Endodermal cell (in vitro differentiated cells): ENCODE measurements at regions not wholly inside any gene's neighbourhood (a gene's known extent, or its start where the extent isn't known, plus 50 kb on each side); places are given as distances from the start of the nearest gene placed in this dataset.
"Not testable (repeated sequence)": the region's sequence is repeated elsewhere in the genome, so short reads cannot be mapped to it uniquely, and the experiment has no call there.

Source experiments
- DNase-seq: peaks from one replicate; pipeline ENCODE4 v3.0.0-alpha.2; 2017
- H3K27ac ChIP-seq: 2 replicates; pipeline ENCODE4 v1.5.1; 2013; ENCODE audit warnings: mild to moderate bottlenecking, low read depth, low read length, moderate library complexity
- H3K27me3 ChIP-seq: 2 replicates; pipeline ENCODE4 v1.6.1; 2013; ENCODE audit warnings: mild to moderate bottlenecking, low read length, moderate library complexity; ENCODE audit not compliant: insufficient read depth, control insufficient read depth, poor library complexity, severe bottlenecking
- H3K36me3 ChIP-seq: 2 replicates; pipeline ENCODE4 v1.7.0; 2013; ENCODE audit warnings: mild to moderate bottlenecking, low read length, moderate library complexity; ENCODE audit not compliant: control insufficient read depth, insufficient read depth
- H3K4me1 ChIP-seq: one replicate; pipeline ENCODE4 v1.7.0; 2013; ENCODE audit warnings: low read length; ENCODE audit not compliant: control insufficient read depth, insufficient read depth
- H3K4me3 ChIP-seq: 2 replicates; pipeline ENCODE4 v1.5.1; 2013; ENCODE audit warnings: mild to moderate bottlenecking, low read length, moderate library complexity
- H3K9ac ChIP-seq: 2 replicates; pipeline ENCODE4 v1.6.1; 2013; ENCODE audit warnings: mild to moderate bottlenecking, low read length, moderate library complexity; ENCODE audit not compliant: poor library complexity, severe bottlenecking; ENCODE audit errors: extremely low read depth
- H3K9me3 ChIP-seq: 2 replicates; pipeline ENCODE4 v1.6.1; 2013; ENCODE audit warnings: mild to moderate bottlenecking, low read length, moderate library complexity; ENCODE audit not compliant: control insufficient read depth
- H3K27ac Mint-ChIP-seq: 2 replicates; pipeline ENCODE4 v1.8.0; 2020; ENCODE audit warnings: mixed read lengths
- H3K27me3 Mint-ChIP-seq: 2 replicates; pipeline ENCODE4 v1.8.0; 2021; ENCODE audit warnings: mild to moderate bottlenecking, mixed read lengths; ENCODE audit not compliant: insufficient read depth
- H3K36me3 Mint-ChIP-seq: 2 replicates; pipeline ENCODE4 v1.8.0; 2020; ENCODE audit warnings: low read depth, mixed read lengths
- H3K4me1 Mint-ChIP-seq: 2 replicates; pipeline ENCODE4 v1.8.0; 2020; ENCODE audit warnings: mixed read lengths
- H3K4me3 Mint-ChIP-seq: 2 replicates; pipeline ENCODE4 v1.8.0; 2020; ENCODE audit warnings: mild to moderate bottlenecking, moderate library complexity, mixed read lengths
- H3K9me3 Mint-ChIP-seq: 2 replicates; pipeline ENCODE4 v1.8.0; 2020; ENCODE audit warnings: mild to moderate bottlenecking, mixed read lengths
- CTCF ChIP-seq: fragments of 200-600 bp; sonication (generic); conservative IDR thresholded peaks from 2 replicates; pipeline ENCODE4 v1.5.0; 2021; ENCODE audit warnings: antibody characterized with exemption, mild to moderate bottlenecking
- WGBS, 2 experiments: methylation state at CpG; one replicate each; pipeline versions ENCODE4 v1.1.5 to v1.1.7; 2013; ENCODE audit warnings: missing lambda C conversion rate in 2 of 2, mixed read lengths in 1 of 2; ENCODE audit not compliant: insufficient coverage in 1 of 2, insufficient read length in 1 of 2; 5-methylcytosine and 5-hydroxymethylcytosine counted together

DNA sequence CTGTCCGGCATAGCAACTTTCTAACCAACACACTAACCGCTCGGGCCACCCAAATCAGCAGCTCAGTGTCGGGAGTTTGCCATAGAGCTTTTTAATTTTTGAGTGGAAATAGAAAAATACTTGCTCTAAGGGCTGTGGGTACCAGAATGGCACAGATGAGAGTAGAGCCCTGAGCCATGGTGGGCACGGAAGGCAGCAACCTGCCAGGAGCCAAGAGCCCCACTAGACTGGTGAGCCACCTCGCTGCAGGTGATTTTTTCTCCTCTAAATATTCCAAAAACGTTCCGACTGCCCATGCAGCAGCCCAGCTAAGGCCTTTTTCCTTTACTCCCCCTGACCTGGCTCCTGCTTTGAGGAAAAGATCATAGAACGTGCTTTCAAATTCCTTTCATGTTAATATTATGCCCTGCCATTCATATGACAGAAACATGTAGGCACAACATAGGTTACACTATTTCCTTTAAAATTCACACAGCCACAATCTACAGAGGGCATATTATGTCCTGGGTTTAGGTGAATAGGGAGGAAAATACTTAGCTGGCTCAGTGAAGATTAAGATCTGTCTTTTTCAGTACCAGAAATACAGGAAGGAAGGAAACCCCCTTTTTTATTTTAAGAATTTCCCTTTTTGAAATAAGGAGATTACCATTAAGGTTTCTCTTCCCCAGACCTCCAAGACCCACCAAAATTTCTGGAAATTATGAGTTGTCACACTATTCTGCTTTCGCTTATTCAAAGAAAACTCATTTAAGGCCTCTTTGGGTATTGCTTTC, 81.0 kb upstream of the ATP12A start:
- H3K4me3 ChIP-seq, H3K4me1 Mint-ChIP-seq, H3K27ac Mint-ChIP-seq, H3K9me3 ChIP-seq, H3K36me3 ChIP-seq, DNase-seq, H3K36me3 Mint-ChIP-seq, H3K27ac ChIP-seq, H3K4me1 ChIP-seq, H3K27me3 ChIP-seq, H3K4me3 Mint-ChIP-seq, H3K9ac ChIP-seq: not testable (repeated sequence)
- Mint-ChIP-seq H3K9me3 (peaks cover 14% of the 10 kb centered on the region), H3K27me3 (peaks cover 32% of the 10 kb centered on the region)
- WGBS, 2 experiments, result 84% methylated on average over 6 of the region's 10 CpGs; no CpG with 5 or more reads in 1 of the 2 experiments

DNA sequence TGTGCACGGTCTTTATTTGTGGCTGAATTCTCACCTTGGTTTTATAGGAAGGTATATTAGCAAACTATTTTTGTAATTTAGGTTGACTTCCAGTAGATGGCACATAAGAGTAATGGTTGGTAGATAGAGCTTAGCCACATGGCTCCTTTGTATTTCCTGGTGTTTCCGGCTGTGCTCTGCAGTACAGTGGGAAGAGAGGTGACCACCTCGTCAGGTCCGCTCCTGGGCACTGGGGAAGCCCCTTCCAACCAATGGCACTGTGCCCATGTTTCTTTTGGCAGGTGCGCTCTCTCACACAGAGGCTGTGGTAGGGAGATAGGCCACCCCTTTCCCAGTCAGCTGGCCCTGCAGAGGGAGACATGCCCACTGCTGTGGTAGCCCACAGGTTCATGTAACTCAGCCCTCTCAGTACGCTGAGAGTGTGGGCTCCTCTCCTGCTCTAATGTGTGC, 74.3 kb upstream of the ATP12A start:
- Mint-ChIP-seq H3K4me3 (no peak overlapping the region), H3K9me3 (peaks cover 14% of the 10 kb centered on the region), H3K36me3 (no peaks in the 10 kb centered on the region), H3K27ac (peak overlapping the region; percentile 58), H3K27me3 (peaks cover 32% of the 10 kb centered on the region), H3K4me1 (no peaks in the 10 kb centered on the region)
- H3K27me3 ChIP-seq, result no peaks in the 10 kb centered on the region
- H3K36me3 ChIP-seq, result no peaks in the 10 kb centered on the region
- no peak overlapping the region for H3K9ac ChIP-seq
- no peaks in the 10 kb centered on the region for H3K4me1 ChIP-seq
- DNase-seq, result peak; percentile 72
- 83 to 84% methylated on average over 2 to 6 of the region's 6 CpGs for WGBS, 2 experiments
- H3K9me3 ChIP-seq, result no peaks in the 10 kb centered on the region
- H3K4me3 ChIP-seq, result no peak overlapping the region
- peak; percentile 69 for TF ChIP-seq CTCF
- no peak overlapping the region for H3K27ac ChIP-seq

GRCh38 chr13:24606486-24607170, 73.6 kb upstream of the ATP12A start:
- no peaks in the 10 kb centered on the region for H3K4me1 Mint-ChIP-seq
- Histone ChIP-seq H3K27me3 (no peaks in the 10 kb centered on the region), H3K4me1 (no peaks in the 10 kb centered on the region), H3K36me3 (no peaks in the 10 kb centered on the region), H3K9me3 (no peaks in the 10 kb centered on the region), H3K4me3 (no peak overlapping the region), H3K27ac (no peak overlapping the region), H3K9ac (no peak overlapping the region)
- no peaks in the 10 kb centered on the region for H3K36me3 Mint-ChIP-seq
- 85 to 90% methylated on average over 6 of the region's 6 CpGs for WGBS, 2 experiments
- no peak for TF ChIP-seq CTCF
- DNase-seq, result no peak
- H3K4me3 Mint-ChIP-seq, result no peak overlapping the region
- H3K27me3 Mint-ChIP-seq, result peaks cover 32% of the 10 kb centered on the region
- H3K27ac Mint-ChIP-seq, result peak overlapping the region; percentile 58
- H3K9me3 Mint-ChIP-seq, result peaks cover 14% of the 10 kb centered on the region
